T-helper 1 cell (primary cell): ENCODE measurements at regions not wholly inside any gene's neighbourhood (a gene's known extent, or its start where the extent isn't known, plus 50 kb on each side); places are given as distances from the start of the nearest gene placed in this dataset.

Source experiments
- DNase-seq, 5 donors: peaks; one replicate each; pipeline ENCODE4 v3.0.0-alpha.2; 2012 to 2020

GRCh38 chr7:33661430-33662160, 243.7 kb upstream of the BMPER start:
- no peak for DNase-seq

- no peak for DNase-seq
Measured at GRCh38 chr7:33666531-33666930, 238.8 kb upstream of the BMPER start.

DNA sequence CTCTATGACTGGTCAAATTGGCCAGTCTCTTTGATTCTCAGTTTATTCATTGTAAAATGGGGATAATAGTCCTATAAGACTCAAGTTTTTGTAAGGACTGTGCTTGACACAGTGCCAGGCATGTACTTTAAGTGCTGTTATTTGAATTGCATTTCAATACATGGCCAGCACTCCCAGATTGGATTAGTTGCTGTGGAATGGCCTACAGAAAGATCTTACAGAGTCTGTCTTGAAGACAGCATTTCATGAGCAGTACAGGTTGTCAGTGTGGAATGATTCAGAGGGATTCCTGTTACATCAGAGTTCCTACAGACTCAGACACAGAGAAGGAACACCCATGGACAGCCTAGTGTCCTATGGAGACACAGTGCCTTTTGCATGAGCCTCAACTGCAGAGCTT, 238.1 kb upstream of the BMPER start:
- no peak for DNase-seq

DNA sequence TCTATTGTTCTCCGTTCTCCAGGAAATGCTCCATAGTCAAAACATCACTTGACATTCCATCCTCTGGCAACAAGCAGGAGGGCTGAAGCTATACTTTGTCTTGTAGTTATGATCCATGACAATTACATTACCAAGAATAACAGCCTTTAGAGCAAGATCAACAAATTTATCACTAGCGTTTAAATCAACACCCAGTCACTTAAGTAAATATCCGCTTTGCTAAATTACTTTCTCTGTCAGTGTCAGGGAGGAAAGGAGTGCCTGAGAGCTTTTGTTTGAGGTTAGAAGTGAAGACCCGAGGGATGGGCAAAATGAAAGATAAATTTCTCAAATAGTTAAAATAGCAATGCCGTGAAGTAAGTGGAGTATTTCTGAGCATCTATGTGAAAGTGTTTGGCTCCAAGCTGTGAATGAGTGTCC, 236.1 kb upstream of the BMPER start:
- no peak for DNase-seq

- no peak for DNase-seq
Measured at GRCh38 chr7:33671531-33672262, 233.6 kb upstream of the BMPER start.

DNA sequence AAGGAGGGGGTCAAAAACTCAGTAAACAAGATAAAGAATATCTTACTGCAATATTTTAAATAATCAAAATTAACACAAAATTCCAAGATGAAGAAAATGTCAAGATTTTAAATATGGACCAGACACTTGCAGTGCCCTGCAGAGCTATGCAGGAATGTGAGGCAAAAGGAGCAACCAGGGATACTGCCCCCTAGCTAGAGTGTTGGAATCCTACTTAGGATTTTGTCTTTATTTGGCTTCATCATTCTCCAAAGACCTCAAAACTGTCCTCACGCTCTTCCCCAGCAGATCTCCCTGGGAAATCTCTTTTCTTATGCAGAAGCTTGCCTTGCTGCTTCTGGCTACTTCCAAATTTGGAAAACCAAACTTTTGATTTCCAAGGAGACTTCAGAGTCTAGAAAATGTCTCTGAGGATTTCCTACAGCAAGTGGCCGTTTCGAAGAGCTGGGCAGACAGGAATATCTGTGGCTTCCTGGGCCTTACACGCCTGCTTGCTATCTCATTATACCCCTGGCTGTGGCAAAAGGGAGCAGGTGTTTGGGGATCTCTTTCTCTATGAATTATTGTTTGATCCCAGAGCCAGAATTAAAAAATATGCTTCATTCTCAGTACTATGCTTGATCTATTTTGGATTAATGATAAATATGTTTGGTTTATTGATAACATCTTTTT, 232.2 kb upstream of the BMPER start:
- no peak for DNase-seq

GRCh38 chr7:33674804-33675411, 230.4 kb upstream of the BMPER start:
- DNase-seq, result no peak

DNA sequence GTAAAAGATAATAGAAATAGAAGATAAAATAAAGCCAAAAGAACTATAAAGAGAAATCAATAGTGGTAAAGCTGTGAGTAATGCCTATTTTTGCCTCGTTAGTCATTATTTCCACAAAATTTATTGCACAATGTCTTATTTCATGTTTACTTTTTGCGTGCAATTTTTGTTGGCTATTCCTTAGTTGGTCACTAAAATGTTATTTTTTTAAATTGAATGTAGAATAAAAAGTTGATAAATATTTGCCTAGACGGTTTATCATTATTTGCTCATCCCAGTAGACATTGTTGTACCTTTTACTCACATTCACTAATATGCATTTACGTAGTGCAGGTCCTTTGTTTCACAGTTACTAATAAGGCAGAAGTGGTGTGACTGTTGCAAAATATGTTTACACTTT, 227.8 kb upstream of the BMPER start:
- no peak for DNase-seq

DNA sequence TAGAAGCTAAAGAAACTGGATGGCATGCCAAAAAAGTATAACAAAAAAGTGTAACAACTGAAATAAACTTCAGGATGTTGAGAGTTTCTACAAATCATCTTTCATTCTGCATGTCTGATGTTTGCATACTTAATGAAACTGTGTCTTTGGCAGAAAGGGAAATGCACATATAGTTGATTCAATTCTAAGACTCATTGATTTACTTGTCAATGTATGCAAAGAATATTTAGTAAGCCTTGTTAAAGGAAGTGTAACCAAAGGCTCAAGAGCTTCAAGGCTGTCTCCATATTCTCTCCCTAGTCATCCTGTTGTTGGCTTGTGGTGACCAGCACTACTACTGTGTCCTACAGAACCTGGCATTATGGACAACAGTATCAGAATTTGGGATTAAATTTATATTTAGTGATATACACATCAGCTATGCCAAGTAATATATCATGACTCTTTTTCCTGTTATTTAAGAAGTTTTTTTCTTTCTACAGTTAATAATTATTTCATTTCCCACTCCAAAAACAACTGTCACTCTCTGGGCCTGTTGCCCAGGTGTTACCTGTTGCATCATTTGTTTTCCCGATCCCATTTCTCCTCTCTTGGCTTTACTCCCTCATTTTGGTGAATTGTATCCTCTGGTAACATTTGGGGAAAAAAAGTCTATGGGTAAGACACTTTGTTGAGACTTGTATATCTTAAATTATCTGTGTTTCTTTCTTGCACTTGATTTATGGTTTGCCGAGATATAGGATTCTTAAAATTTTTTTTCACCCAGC, 226.6 kb upstream of the BMPER start:
- DNase-seq, result no peak

DNA sequence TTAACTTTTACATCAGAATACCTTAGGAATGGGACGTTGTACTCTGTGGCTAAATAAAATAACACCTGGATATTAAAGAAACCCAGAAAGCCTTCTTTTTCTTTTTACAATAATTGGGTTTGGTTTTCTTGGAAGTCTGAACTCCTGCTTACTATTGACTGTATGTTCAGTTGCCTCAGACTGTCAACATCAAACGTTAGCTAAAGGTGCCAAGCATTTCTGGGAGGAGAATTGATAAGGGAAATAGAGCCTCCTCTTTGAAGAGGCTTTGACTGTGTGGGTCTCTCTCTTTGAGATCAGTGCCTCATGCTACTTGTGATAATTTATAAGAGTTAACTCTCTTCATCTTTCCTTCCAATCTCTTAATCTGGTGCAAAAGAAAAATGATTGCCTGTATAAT, 224.7 kb upstream of the BMPER start:
- DNase-seq, result no peak

DNA sequence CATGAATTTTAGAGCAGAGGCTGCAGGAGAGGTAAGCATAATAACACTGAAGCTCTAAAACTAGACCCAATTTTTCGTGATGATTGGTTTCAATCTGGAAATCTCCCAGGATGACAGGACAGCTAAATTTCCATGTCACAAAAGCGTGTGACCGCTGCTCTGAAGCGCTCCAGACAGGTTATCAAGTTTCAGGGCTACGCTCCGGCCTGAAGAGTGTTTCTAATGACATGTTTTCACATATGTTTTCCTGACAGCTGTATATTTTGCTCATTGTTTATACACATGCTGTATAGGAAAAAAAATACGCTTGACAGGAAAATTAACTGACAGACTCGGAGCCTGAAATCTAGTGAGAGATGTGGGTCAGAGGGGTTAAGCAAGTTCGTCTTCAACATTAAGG, 219.8 kb upstream of the BMPER start:
- DNase-seq, result no peak

DNA sequence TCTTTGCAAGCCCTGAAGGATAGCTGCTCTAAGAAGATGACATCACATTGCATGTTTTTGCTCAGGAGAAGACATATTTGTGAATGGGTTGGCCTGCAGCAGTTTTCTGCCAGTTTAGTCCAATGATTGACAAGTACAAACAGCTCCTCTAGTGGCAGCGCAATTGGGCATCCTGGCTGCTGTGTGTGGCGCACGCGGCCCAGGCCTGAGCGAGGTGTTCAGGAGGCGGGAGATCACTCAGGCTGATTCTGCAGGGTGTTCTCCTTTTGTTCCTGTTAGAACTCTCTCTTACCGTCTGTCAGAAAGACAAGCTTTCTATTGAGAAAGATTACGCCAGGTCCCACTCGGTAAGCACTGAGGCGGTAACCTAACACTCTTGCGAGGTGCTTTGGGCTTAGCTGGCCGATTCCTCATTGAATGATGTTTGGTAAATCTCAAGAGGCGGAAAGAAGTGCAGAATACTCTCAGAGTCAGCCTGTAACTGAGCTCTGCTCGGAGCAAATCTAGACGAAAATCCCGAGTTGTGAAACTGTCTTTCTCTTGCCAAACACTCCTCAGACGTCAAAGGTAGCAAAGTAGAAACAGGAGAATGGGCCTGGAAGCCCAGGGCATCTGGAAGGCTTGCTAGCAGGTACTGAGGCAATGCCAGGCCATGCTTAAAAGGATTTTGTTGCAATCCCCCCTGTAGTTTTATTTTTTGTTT, 219.2 kb upstream of the BMPER start:
- no peak for DNase-seq

GRCh38 chr7:33687625-33688024, 217.7 kb upstream of the BMPER start:
- no peak for DNase-seq

- DNase-seq, result no peak
Measured at GRCh38 chr7:33691180-33691579, 214.2 kb upstream of the BMPER start.

DNA sequence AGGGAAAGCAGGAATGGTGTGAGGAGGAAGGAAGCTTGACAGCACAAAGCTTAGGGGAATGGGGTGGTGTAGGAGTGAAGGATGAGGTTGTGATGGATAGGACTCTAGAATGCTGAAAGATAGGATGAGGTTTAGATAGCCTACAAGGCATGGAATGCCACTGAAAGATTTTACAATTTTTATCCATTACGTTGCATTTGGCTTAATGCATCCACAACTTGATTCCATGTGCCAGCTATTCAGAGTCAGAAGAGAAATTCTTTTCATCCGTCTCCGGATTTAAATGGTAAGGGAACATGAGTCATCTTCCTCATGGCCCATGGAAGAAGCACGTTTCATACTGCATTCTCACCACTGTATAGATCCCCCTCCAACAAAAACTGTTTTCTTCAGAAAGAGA, 212.4 kb upstream of the BMPER start:
- DNase-seq, result no peak

GRCh38 chr7:33694006-33694405, 211.3 kb upstream of the BMPER start:
- DNase-seq, result no peak

GRCh38 chr7:33697616-33698015, 207.7 kb upstream of the BMPER start:
- DNase-seq, result no peak

DNA sequence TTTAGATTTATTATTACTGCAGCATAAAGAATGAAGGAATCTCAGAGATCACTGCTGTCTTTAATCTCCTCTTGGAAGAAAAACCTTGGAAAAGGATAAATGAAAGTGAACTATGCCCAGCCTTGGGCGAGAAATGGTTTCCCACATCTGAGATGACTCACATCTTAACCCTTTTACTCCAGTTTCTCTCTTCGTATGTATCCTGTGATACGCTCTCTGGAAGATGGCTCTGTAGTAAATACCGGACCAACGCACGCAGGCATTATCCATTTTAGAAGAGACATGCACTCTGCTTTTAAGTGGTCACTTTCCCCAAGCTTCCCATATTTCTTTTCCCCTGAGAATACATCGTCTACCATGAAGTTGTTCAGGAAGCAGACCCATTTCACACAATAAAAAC, 207.3 kb upstream of the BMPER start:
- no peak for DNase-seq

- DNase-seq, result no peak
Measured at GRCh38 chr7:33698692-33699128, 206.6 kb upstream of the BMPER start.

- DNase-seq, result no peak
Measured at GRCh38 chr7:33700001-33700899, 205.1 kb upstream of the BMPER start.

GRCh38 chr7:33701189-33701740, 204.1 kb upstream of the BMPER start:
- DNase-seq, result no peak
